RWPE2 (cell line): ENCODE measurements at regions not wholly inside any gene's neighbourhood (a gene's known extent, or its start where the extent isn't known, plus 50 kb on each side); places are given as distances from the start of the nearest gene placed in this dataset.

Experiments used
- ATAC-seq: fragments of 200-7000 bp; cut with Tn5 transposase; 3 replicates; pipeline ENCODE4 v1.9.1; 2021; ENCODE audit warnings: low read depth
- DNase-seq: peaks from one replicate; pipeline ENCODE4 v3.0.0-alpha.2; 2020; ENCODE audit warnings: low spot score
- H3K27ac ChIP-seq: fragments of 450-650 bp; 2 replicates; pipeline ENCODE4 v1.5.1; 2017; ENCODE audit warnings: mild to moderate bottlenecking; ENCODE audit not compliant: poor library complexity, severe bottlenecking
- H3K27me3 ChIP-seq: fragments of 250-450 bp; sonication (Bioruptor Pico); 2 replicates; pipeline ENCODE4 v1.5.1; 2021; ENCODE audit warnings: mild to moderate bottlenecking, moderate library complexity; ENCODE audit not compliant: insufficient read depth, poor library complexity, severe bottlenecking
- H3K36me3 ChIP-seq: fragments of 250-450 bp; sonication (Bioruptor Pico); 2 replicates; pipeline ENCODE4 v1.5.1; 2020; ENCODE audit warnings: low read depth, mild to moderate bottlenecking, moderate library complexity
- H3K4me1 ChIP-seq: fragments of 250-450 bp; sonication (Bioruptor Pico); 2 replicates; pipeline ENCODE4 v1.5.1; 2021; ENCODE audit warnings: mild to moderate bottlenecking, moderate library complexity; ENCODE audit not compliant: insufficient read depth, poor library complexity, severe bottlenecking
- H3K4me3 ChIP-seq: fragments of 250-450 bp; sonication (Bioruptor Pico); 2 replicates; pipeline ENCODE4 v1.5.1; 2021; ENCODE audit warnings: mild to moderate bottlenecking, moderate library complexity; ENCODE audit not compliant: severe bottlenecking
- H3K9me3 ChIP-seq: fragments of 250-450 bp; sonication (Bioruptor Pico); 2 replicates; pipeline ENCODE4 v1.5.1; 2021; ENCODE audit warnings: mild to moderate bottlenecking, moderate library complexity; ENCODE audit not compliant: severe bottlenecking
- TF ChIP-seq, protein P1 (sequence below): fragments of 450-650 bp; IDR thresholded peaks from one replicate; pipeline ENCODE4 v1.5.1; 2017; ENCODE audit warnings: mild to moderate bottlenecking, moderate library complexity; ENCODE audit not compliant: poor library complexity, severe bottlenecking

DNA sequence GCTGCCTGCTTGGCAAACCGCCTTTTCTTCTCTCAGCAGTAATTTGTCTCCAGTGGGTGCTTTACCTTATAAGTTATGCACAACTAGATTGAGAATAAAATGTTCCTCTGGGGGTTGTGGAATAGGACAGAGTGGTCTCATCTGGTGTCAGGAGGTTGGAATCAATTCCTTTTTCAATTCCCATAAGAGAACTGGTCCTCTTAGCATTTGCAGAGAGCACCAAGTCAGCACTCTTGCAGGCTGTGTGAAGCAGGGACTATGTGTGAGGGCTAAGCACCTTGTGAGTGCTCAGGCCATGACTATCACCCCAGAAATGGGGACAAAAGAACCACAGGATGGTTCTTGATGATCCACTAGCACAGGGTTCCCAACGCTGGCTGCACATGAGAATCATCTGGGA is 163.6 kb upstream of the UMPS start:
- DNase-seq (no peak), ATAC-seq (no peak)
- Histone ChIP-seq H3K4me3 (no peak overlapping the region), H3K27me3 (no peaks in the 10 kb centered on the region), H3K9me3 (no peaks in the 10 kb centered on the region), H3K36me3 (no peaks in the 10 kb centered on the region), H3K27ac (no peak overlapping the region), H3K4me1 (no peaks in the 10 kb centered on the region)
- TF ChIP-seq, protein P1, sequence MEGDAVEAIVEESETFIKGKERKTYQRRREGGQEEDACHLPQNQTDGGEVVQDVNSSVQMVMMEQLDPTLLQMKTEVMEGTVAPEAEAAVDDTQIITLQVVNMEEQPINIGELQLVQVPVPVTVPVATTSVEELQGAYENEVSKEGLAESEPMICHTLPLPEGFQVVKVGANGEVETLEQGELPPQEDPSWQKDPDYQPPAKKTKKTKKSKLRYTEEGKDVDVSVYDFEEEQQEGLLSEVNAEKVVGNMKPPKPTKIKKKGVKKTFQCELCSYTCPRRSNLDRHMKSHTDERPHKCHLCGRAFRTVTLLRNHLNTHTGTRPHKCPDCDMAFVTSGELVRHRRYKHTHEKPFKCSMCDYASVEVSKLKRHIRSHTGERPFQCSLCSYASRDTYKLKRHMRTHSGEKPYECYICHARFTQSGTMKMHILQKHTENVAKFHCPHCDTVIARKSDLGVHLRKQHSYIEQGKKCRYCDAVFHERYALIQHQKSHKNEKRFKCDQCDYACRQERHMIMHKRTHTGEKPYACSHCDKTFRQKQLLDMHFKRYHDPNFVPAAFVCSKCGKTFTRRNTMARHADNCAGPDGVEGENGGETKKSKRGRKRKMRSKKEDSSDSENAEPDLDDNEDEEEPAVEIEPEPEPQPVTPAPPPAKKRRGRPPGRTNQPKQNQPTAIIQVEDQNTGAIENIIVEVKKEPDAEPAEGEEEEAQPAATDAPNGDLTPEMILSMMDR: no peak

DNA sequence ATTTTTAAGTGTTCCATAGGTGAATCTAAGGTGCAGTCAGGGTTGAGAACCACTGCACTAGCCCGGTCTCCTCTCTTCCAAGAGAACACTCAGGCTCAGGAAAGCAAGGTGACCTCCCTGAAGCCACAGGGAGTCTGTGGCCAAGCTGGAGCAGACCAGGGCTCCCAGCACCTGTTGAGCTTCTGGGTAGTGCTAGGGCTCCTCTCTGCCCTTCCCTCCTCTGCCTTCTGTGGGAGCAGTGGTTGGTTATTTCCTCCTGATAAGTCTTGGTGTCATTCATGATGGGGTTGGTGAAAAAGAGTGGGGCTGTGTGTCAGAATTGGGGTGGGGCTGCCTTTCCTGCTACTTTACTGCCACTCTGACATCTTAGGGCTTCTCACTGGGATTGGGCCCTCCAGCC is 163.1 kb upstream of the UMPS start:
- Histone ChIP-seq H3K9me3 (no peaks in the 10 kb centered on the region), H3K36me3 (no peaks in the 10 kb centered on the region), H3K27me3 (no peaks in the 10 kb centered on the region), H3K27ac (no peak overlapping the region), H3K4me3 (no peak overlapping the region), H3K4me1 (no peaks in the 10 kb centered on the region)
- no peak for ATAC-seq
- TF ChIP-seq, protein P1: no peak
- DNase-seq: no peak

DNA sequence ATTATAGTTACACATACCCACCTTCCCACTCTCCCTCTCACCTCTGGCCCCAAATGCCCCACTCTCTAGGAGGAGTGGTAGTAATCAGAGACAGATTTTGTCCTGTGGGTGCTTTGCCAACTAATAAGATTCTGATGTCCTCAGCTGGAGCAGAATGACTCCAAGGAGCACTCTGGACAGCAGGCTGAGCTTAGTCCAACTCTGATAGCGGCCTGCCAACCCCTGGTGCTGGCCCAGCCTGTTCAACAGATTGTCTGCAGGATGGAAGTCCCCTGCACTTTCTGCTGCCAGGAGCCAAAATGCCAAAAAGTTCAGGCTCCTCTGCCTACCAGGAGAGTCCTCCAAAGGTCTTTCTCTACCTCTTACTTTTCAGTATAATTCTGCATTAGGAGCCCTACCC is 160.5 kb upstream of the UMPS start:
- Histone ChIP-seq H3K9me3 (no peaks in the 10 kb centered on the region), H3K27ac (no peak overlapping the region)
- no peak for ATAC-seq

DNA sequence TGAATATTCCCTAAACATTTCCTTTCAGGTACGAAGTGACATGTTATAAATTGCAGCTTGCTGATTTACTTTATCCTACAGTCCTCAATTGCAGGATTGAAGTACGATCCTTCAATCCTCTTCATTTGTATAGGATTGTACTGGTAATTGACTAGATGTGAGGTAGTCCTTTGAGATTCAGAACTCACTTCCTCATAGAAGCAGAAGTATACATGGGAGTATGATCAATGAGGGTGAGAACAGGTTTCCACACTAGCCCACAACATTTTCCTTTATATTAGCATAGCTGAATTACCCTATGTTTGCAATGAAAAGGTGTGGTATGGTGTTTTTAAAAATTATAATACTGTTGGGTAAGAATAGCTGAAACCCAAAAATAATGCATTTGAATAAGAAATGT is 160.0 kb upstream of the UMPS start:
- peaks cover 6% of the 10 kb centered on the region for H3K4me1 ChIP-seq
- no peak overlapping the region for H3K27ac ChIP-seq
- H3K27me3 ChIP-seq: no peaks in the 10 kb centered on the region
- no peaks in the 10 kb centered on the region for H3K36me3 ChIP-seq
- H3K4me3 ChIP-seq: no peak overlapping the region
- no peak for DNase-seq
- TF ChIP-seq, protein P1: no peak
- no peaks in the 10 kb centered on the region for H3K9me3 ChIP-seq
- ATAC-seq: no peak

More for the DNA sequence above, 160.5 kb upstream of the UMPS start:
- no peaks in the 10 kb centered on the region for H3K27me3 ChIP-seq
- H3K4me3 ChIP-seq: no peak overlapping the region
- H3K4me1 ChIP-seq: peaks cover 6% of the 10 kb centered on the region
- TF ChIP-seq, protein P1: no peak
- no peak for DNase-seq
- H3K36me3 ChIP-seq: no peaks in the 10 kb centered on the region

DNA sequence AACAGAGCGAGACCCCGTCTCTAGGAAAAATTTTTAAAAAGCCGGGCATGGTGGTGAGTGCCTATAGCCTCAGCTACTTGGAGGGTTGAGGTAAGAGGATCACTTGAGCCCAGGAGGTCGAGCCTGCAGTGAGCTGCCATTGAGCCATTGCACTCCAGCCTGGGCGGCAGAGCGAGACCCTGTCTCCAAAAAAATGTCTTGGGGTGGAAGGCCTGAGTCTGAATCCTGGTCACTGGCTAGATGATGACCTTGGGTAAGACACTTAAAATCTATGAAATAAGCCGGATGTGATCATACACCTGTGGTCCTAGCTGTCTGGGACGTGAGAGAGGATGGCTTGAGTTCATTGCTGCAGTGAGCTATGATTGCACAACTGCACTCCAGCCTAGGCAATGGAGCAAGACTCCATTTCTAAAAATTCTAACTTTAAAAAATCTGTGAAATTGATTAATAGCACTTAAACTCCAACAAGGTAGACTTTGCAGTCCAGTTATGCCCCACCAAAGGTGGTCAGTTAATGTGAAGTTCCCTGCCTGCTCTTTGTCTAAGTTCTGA is 157.3 kb upstream of the UMPS start:
- peaks cover 6% of the 10 kb centered on the region for H3K4me1 ChIP-seq

More for the DNA sequence above, 157.3 kb upstream of the UMPS start:
- TF ChIP-seq, protein P1: no peak
- DNase-seq: no peak
- no peak overlapping the region for H3K27ac ChIP-seq
- H3K4me3 ChIP-seq: no peak overlapping the region
- no peak for ATAC-seq
- no peaks in the 10 kb centered on the region for H3K27me3 ChIP-seq
- H3K36me3 ChIP-seq: no peaks in the 10 kb centered on the region
- H3K9me3 ChIP-seq: no peaks in the 10 kb centered on the region
